OCI-LY7 (cell line): ENCODE measurements at regions not wholly inside any gene's neighbourhood (a gene's known extent, or its start where the extent isn't known, plus 50 kb on each side); places are given as distances from the start of the nearest gene placed in this dataset.

Experiments
- BruUV-seq: library from RNA; stranded (reverse); fragments of 400-500 nt; replicated peaks from 2 replicates; lab custom pipeline; 2021; lab: Mats Ljungman, UMichigan
- CTCF ChIA-PET: fragments of 300-600 bp; sonication (Branson Sonifier 250); formaldehyde crosslinking; loops from one replicate; lab custom pipeline; 2022; ENCODE audit warnings: antibody characterized with exemption; ENCODE audit not compliant: unreplicated experiment; lab: Charles Lee
- POLR2A ChIA-PET: fragments of 300-600 bp; sonication (Branson Sonifier 250); formaldehyde crosslinking; loops from one replicate; lab custom pipeline; 2022; ENCODE audit warnings: antibody characterized with exemption; lab: Charles Lee
- DNase-seq: peaks from one replicate; pipeline ENCODE4 v3.0.0-alpha.2; 2015; ENCODE audit warnings: low spot score
- H2AFZ ChIP-seq: fragments of 200-600 bp; sonication (generic), shearing (Covaris generic); 2 replicates; pipeline ENCODE4 v1.6.1; 2014; ENCODE audit warnings: mild to moderate bottlenecking, antibody characterized with exemption, low read length, moderate library complexity
- H3K27ac ChIP-seq: fragments of 200-600 bp; sonication (generic); 2 replicates; pipeline ENCODE4 v1.5.1; 2014; ENCODE audit warnings: mixed run types, low read depth, mild to moderate bottlenecking, moderate library complexity, low read length, inconsistent platforms; ENCODE audit not compliant: poor library complexity, severe bottlenecking
- H3K36me3 ChIP-seq: fragments of 200-600 bp; sonication (generic); 2 replicates; pipeline ENCODE4 v1.6.1; 2014; ENCODE audit warnings: mild to moderate bottlenecking, antibody characterized with exemption, low read length, moderate library complexity, mixed read lengths; ENCODE audit not compliant: insufficient read depth
- H3K4me1 ChIP-seq: fragments of 200-600 bp; sonication (generic); 2 replicates; pipeline ENCODE4 v1.5.1; 2014; ENCODE audit warnings: mild to moderate bottlenecking, low read length; ENCODE audit not compliant: insufficient read depth, poor library complexity, severe bottlenecking
- H3K4me2 ChIP-seq: fragments of 200-600 bp; sonication (generic); 2 replicates; pipeline ENCODE4 v1.6.1; 2014; ENCODE audit warnings: mild to moderate bottlenecking, low read length
- H3K4me3 ChIP-seq: fragments of 200-600 bp; sonication (generic); 2 replicates; pipeline ENCODE4 v1.5.1; 2014; ENCODE audit warnings: mild to moderate bottlenecking, low read depth, low read length; ENCODE audit not compliant: poor library complexity, severe bottlenecking
- H3K79me2 ChIP-seq: fragments of 200-600 bp; sonication (generic); 2 replicates; pipeline ENCODE4 v1.6.1; 2016; ENCODE audit warnings: low read depth, mild to moderate bottlenecking, low read length, moderate library complexity, mixed read lengths; ENCODE audit not compliant: insufficient read depth
- H3K9me2 ChIP-seq: fragments of 200-600 bp; sonication (generic); 2 replicates; pipeline ENCODE4 v1.6.1; 2016; ENCODE audit warnings: mild to moderate bottlenecking, low read length, mixed read lengths; ENCODE audit not compliant: insufficient read depth
- H3K9me3 ChIP-seq: fragments of 200-600 bp; sonication (generic); 2 replicates; pipeline ENCODE4 v1.6.1; 2014; ENCODE audit warnings: mild to moderate bottlenecking, mixed run types, low read length, mixed read lengths
- H4K20me1 ChIP-seq: fragments of 200-600 bp; sonication (generic); 2 replicates; pipeline ENCODE4 v1.6.1; 2014; ENCODE audit warnings: mild to moderate bottlenecking, antibody characterized with exemption, low read length, moderate library complexity, mixed read lengths; ENCODE audit not compliant: insufficient read depth
- CTCF ChIP-seq: fragments of 200-600 bp; sonication (generic); conservative IDR thresholded peaks from 2 replicates; pipeline ENCODE4 v1.5.1; 2014; ENCODE audit warnings: mild to moderate bottlenecking, antibody characterized with exemption, low read length, moderate library complexity, mixed read lengths
- EZH2phosphoT487 ChIP-seq: fragments of 200-600 bp; sonication (generic); IDR thresholded peaks from 2 replicates; pipeline ENCODE4 v1.6.1; 2018; ENCODE audit warnings: low read depth, borderline replicate concordance, mild to moderate bottlenecking, mixed run types, antibody characterized with exemption, low read length, moderate library complexity, mixed read lengths
- intact Hi-C: fragments of 100-400 bp; cut with micrococcal nuclease; formaldehyde crosslinking; loops from one replicate; pipeline ENCODE4 v1.10.0; 2022; ENCODE audit not compliant: unreplicated experiment

- no peaks in the 10 kb centered on the region for H3K9me3 ChIP-seq
- CTCF ChIA-PET, result no interaction called here
- no peaks in the 10 kb centered on the region for H4K20me1 ChIP-seq
- H3K36me3 ChIP-seq, result no peaks in the 10 kb centered on the region
- intact Hi-C loops, result no loop called here
- no peak overlapping the region for H3K4me3 ChIP-seq
- POLR2A ChIA-PET, result no interaction called here
- no peak overlapping the region for H3K4me2 ChIP-seq
- TF ChIP-seq EZH2phosphoT487, result no peak
- peak; percentile 77 for TF ChIP-seq CTCF
- H3K79me2 ChIP-seq, result no peaks in the 10 kb centered on the region
- no peak overlapping the region for H2AFZ ChIP-seq
- peak; percentile 1 for DNase-seq
- BruUV-seq, result no TSS peak
- H3K4me1 ChIP-seq, result no peaks in the 10 kb centered on the region
- H3K9me2 ChIP-seq, result no peaks in the 10 kb centered on the region
- no peak overlapping the region for H3K27ac ChIP-seq
Measured at GRCh38 chr20:22180244-22180643, 404.1 kb downstream of the FOXA2 start.

- ChIA-PET POLR2A (no interaction called here), CTCF (no interaction called here)
- no peak overlapping the region for H3K4me3 ChIP-seq
- no peaks in the 10 kb centered on the region for H3K9me2 ChIP-seq
- H3K4me2 ChIP-seq, result no peak overlapping the region
- no peaks in the 10 kb centered on the region for H3K36me3 ChIP-seq
- intact Hi-C loops, result no loop called here
- H3K9me3 ChIP-seq, result no peaks in the 10 kb centered on the region
- no peaks in the 10 kb centered on the region for H3K4me1 ChIP-seq
- H3K79me2 ChIP-seq, result no peaks in the 10 kb centered on the region
- no peak overlapping the region for H2AFZ ChIP-seq
- DNase-seq, result no peak
- BruUV-seq, result no TSS peak
- TF ChIP-seq EZH2phosphoT487, result no peak
- H3K27ac ChIP-seq, result no peak overlapping the region
- no peaks in the 10 kb centered on the region for H4K20me1 ChIP-seq
Measured at GRCh38 chr20:22160101-22160652, 424.2 kb downstream of the FOXA2 start.

- BruUV-seq, result no TSS peak
Measured at GRCh38 chr20:22159276-22159675, 425.1 kb downstream of the FOXA2 start.

More at GRCh38 chr20:22159276-22159675, 425.1 kb downstream of the FOXA2 start:
- Histone ChIP-seq H3K4me3 (no peak overlapping the region), H4K20me1 (no peaks in the 10 kb centered on the region), H3K79me2 (no peaks in the 10 kb centered on the region), H3K4me2 (no peak overlapping the region), H3K9me3 (no peaks in the 10 kb centered on the region), H3K4me1 (no peaks in the 10 kb centered on the region), H2AFZ (no peak overlapping the region), H3K27ac (no peak overlapping the region), H3K9me2 (no peaks in the 10 kb centered on the region), H3K36me3 (no peaks in the 10 kb centered on the region)
- DNase-seq, result no peak
- ChIA-PET CTCF (no interaction called here), POLR2A (no interaction called here)
- TF ChIP-seq EZH2phosphoT487 (no peak), CTCF (no peak)
- intact Hi-C loops, result no loop called here
